HG03103 (cell line): ENCODE measurements at regions not wholly inside any gene's neighbourhood (a gene's known extent, or its start where the extent isn't known, plus 50 kb on each side); places are given as distances from the start of the nearest gene placed in this dataset.

Source experiments
- ATAC-seq: cut with Tn5 transposase; IDR thresholded peaks from one replicate; pipeline ENCODE4 v1.9.1; 2021; ENCODE audit warnings: low read depth; ENCODE audit not compliant: unreplicated experiment

DNA sequence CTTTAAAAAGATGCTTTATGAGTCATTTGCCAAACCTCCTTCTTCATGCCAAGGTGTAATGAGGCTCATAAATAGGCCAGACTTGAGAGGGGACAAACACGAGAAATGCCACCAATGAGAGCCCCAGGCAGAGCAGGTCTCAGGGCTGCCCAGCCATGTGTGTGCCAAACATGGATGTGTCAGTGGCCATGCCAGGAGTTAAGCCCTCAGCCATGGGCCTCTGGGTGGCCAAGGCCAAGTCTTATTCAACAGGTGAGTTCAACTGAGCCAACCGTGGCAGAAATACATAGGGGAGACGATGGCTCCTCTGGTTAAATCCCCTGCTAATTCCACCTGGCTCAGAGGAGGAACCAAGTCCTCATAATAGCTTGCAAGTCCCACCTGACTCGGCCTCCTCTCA is 358.8 kb downstream of the PREX1 start:
- no peak for ATAC-seq

- no peak for ATAC-seq
These were observed 359.2 kb downstream of the PREX1 start for GRCh38 chr20:48468571-48468970.

- no peak for ATAC-seq
These were observed 360.2 kb downstream of the PREX1 start for GRCh38 chr20:48467622-48468021.

GRCh38 chr20:48465271-48465670 is 362.5 kb downstream of the PREX1 start:
- no peak for ATAC-seq

- ATAC-seq = no peak
These were observed 363.9 kb downstream of the PREX1 start for GRCh38 chr20:48463916-48464315.

GRCh38 chr20:48463096-48463720 is 364.6 kb downstream of the PREX1 start:
- ATAC-seq = no peak

DNA sequence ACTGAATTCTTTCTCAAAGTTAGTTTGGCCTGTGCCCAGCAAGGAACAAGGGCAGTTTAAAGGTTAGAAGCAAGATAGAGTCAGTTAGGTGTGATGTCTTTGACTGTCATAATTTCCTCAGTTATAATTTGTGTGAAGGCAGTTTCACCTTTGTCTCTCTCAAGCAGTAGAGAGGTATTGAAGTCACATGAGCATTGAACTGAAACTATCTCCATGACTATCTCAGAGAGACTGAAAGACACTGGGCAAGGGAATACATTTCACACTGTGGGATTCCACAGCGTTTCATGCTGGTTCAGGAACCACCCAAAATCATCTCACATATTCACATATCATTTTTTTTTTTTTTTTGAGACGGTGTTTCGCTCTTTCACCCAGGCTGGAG is 366.1 kb downstream of the PREX1 start:
- ATAC-seq = no peak

GRCh38 chr20:48461091-48461734 is 366.6 kb downstream of the PREX1 start:
- ATAC-seq = no peak

GRCh38 chr20:48460681-48461080 is 367.1 kb downstream of the PREX1 start:
- ATAC-seq = no peak

DNA sequence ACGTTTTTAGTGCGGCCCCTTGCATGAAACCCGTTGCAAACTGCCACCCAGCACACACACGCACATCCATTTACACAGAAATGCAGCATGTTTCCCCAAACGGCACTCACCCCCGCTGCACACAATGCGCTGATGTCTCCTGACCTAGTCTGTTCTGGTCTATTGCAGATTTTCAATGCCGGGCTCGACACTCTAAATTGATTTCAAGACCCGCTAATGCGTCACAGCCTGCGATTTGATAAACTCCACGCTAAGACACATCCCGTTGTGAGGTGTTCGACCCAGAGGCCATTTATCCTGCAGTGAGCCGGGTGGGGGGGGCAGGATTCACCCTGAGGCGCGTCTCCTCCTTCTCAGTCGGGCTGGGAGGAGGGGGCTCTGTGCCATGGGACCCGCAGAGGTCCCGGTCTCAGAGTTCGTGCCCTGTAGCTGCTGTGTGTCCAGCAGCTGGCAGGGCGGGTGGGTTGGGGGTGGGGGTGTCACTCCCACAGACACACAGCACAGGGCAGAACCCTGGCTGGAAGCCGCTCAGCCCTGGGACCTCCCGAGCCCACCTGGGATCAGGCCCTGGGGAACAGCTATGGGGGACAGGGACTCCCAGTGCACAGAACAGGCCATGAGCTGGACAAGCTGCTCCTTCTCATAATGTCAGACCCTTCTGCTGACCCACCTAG is 367.9 kb downstream of the PREX1 start:
- ATAC-seq = no peak

GRCh38 chr20:48458601-48459385 is 369.0 kb downstream of the PREX1 start:
- ATAC-seq = no peak

- ATAC-seq = no peak
These were observed 369.8 kb downstream of the PREX1 start for GRCh38 chr20:48458003-48458377.

DNA sequence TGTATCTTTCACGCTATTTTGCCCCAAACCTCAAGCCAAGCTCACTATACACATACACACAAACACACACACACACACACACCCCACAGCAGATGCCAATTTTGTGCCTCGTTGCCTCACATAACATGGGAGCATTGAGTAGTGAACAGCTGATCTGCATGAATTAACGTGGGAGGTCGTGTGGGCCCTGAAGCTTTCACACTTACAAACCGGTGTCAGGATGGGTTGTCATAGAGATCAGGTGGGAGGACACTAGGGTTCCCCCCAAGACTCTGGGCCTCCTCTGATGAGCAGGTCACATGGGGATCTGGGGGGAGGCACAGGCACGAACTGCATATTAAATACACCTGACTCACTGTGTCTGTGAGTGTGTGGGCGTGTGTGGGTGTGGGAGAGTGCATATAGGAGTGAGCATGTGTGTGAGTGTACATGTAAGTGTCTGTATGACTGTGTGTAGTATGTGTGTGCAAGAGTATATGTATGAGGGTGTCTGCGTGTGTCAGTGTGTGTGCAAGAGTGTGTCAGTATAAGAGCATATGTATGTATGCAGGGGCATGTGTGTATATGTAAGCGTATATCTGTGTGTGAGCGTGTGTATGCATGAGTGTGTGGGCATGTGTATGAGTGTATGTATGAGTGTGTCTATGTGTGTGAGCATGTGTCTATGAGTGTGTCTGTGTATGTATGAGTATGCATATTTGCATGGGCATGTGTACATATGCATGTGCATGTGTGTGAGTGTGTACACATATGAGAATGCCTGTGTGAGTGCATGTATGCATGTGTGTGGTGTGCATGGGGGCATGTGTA is 370.4 kb downstream of the PREX1 start:
- ATAC-seq = no peak

DNA sequence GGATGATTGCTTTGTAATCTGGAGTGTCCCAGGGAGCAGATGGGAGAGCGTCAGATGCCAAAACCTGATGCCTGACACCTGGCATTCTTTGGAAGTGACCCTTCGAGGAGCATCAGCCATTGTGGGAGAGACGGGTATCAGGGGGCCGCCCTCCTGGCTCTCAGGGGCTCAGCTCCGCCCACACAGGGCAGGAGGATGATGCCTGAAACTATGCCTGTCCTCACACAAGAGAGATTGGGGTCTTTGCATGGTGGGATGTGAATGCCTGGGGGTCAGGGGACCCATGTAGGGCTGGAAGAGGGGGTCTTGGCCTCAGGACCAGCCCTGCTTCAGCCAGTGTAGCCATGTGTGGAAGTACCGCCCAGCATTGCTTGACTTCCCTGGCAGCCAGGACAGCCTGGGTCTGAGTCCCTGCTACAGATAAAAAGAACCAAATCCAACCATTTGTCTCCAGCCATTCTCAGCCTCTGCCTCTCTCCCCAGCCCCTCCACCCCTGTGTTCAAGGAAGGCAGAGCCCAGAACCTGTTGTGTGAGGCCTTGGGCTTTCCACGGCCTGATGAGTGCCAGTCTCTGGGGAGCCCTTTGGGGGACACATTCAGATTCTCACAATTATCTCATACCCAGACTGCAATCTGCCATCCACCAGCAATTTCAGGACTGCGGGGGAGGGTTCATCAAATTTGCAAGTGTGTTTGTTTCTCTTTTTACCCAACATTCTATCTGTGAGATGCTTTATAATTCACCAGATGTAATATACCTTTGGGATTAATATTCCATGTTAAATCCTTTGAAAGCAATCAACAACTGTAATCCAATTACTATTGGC is 371.2 kb downstream of the PREX1 start:
- ATAC-seq = no peak

DNA sequence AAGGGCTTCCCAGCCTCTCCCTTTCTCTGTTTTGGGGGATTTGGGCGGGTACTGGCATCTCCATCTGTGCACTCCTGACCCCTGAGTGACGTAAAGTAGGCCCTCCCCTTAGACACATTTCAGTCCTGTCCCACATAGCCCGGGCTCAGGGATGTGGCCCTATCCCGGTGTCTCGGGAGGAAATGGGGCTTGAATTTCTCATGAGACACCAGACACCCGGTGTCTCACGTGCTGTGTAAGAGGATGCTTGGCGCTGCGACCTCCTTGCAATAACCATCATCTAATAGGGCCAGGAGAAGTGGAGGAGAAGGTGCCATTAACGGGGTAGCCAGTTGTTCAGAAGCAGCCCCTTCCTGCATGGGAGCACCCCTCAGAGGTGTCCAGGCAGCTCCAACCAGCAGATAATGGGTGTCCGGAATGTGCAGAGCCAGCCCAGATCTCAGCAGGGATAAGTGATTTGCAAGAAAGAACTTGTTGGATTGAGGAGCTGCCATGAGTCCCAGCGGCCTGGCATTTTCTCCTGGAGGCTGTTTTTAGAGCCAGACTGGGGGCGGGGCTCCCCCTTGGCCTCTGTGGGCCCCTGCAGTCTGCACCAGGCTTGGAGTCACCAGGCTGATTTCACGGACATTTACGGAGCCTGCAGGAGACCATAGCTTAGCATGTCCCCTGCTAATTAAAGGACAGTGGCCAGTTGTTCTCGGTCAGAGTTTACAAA is 372.0 kb downstream of the PREX1 start:
- ATAC-seq = no peak

DNA sequence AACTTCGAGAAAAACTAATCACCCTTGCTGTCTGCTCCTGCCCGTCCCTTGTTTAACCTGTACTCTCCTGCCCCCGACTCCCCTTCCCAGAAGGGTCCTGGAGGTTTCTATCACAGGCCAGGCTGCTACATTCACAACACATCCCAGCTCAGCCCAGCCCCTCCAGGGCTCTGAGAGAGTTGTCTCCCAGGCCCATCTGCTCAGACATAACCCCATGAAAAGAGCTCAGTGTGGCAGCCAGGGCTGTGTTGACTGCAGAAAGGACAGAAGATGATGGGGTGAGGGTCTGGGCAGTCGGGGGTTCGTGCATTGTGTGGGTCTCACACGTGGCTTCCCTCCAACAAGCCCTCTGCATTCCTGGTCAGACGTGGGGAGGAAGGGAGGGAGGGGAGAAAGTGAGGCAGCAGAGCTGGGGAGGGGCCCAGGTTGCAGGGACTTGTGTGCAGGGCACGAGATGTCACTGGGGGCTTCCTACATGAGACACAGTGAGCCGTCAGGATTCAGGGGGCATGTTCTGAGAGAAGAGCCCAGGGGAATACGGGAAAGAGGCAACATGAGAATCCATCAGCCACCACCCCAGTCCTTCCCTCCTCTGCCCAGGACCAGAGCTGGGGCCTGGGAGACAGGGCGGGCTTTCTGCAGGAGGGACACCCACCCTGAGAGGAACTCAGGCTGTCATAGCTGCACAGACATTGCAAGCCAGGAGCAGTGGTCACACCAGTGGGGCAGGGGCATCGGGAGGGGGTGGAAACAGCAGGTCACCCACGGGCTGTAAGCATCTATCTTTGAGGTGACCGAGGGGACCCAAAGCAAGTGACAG is 372.9 kb downstream of the PREX1 start:
- ATAC-seq = no peak

GRCh38 chr20:48453477-48454093 is 374.2 kb downstream of the PREX1 start:
- ATAC-seq = no peak

GRCh38 chr20:48451401-48451800 is 376.4 kb downstream of the PREX1 start:
- ATAC-seq = no peak
